ENCODE measurements at regions not wholly inside any gene's neighbourhood (a gene's known extent, or its start where the extent isn't known, plus 50 kb on each side); places are given as distances from the start of the nearest gene placed in this dataset.

GRCh38 chr5:136528481-136529030 lies 163.2 kb upstream of the TRPC7 start:
- ATAC-seq (no peak), DNase-seq (no peak)
- WGBS, 3 donors, result 75 to 88% (median 87%) methylated on average over 2 of the region's 2 CpGs
- Histone ChIP-seq H3K9me3 (no peaks in the 10 kb centered on the region), H3K36me3 (ENCODE audit: insufficient read depth in 1 of 2, low read depth in 1 of 2) (no peaks in the 10 kb centered on the region), H3K27ac (no peak overlapping the region), H3K4me1 (no peaks in the 10 kb centered on the region), H3K27me3 (ENCODE audit: insufficient read depth in 3 of 3, low read length in 2 of 3) (peaks cover 0 to 2% (median 0%) of the 10 kb centered on the region in 3 donors), H3K4me3 (no peak overlapping the region)
- TF ChIP-seq, protein P1, sequence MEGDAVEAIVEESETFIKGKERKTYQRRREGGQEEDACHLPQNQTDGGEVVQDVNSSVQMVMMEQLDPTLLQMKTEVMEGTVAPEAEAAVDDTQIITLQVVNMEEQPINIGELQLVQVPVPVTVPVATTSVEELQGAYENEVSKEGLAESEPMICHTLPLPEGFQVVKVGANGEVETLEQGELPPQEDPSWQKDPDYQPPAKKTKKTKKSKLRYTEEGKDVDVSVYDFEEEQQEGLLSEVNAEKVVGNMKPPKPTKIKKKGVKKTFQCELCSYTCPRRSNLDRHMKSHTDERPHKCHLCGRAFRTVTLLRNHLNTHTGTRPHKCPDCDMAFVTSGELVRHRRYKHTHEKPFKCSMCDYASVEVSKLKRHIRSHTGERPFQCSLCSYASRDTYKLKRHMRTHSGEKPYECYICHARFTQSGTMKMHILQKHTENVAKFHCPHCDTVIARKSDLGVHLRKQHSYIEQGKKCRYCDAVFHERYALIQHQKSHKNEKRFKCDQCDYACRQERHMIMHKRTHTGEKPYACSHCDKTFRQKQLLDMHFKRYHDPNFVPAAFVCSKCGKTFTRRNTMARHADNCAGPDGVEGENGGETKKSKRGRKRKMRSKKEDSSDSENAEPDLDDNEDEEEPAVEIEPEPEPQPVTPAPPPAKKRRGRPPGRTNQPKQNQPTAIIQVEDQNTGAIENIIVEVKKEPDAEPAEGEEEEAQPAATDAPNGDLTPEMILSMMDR (IDR thresholded peaks at IDR 0.05), result no peak
- intact Hi-C loops (cut with DNase I), result no loop called here

DNA sequence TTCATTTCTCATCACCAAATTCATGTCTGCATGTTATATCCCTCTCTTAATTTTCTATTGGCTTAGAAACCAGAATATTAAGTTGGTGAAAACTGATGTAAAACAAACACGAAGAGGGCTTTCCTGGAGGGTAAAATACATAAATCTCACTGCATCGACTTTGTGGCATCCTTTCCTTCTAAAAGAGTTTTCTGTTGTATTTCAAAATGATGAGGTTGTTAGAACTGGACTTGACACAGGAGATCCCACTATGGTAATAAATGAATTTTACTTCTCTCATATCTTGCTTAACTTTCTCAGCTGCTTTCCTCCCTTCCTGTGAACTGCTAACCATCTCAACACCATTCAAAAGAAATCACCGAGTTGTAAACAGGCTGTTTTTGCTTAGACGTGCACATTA lies 162.0 kb upstream of the TRPC7 start:
- Histone ChIP-seq H3K4me1 (no peaks in the 10 kb centered on the region), H3K27me3 (ENCODE audit: insufficient read depth in 3 of 3, low read length in 2 of 3) (peaks cover 0 to 2% (median 0%) of the 10 kb centered on the region in 3 donors), H3K4me3 (no peak overlapping the region), H3K27ac (no peak overlapping the region), H3K36me3 (ENCODE audit: insufficient read depth in 1 of 2, low read depth in 1 of 2) (no peaks in the 10 kb centered on the region), H3K9me3 (no peaks in the 10 kb centered on the region)
- TF ChIP-seq, protein P1 (IDR thresholded peaks at IDR 0.05), result no peak
- intact Hi-C loops (cut with DNase I), result no loop called here
- WGBS, 3 donors, result 66 to 75% (median 68%) methylated on average over 4 of the region's 4 CpGs
- DNase-seq (no peak), ATAC-seq (no peak)

- ATAC-seq (no peak), DNase-seq (no peak)
- peaks cover 0 to 2% (median 0%) of the 10 kb centered on the region in 3 donors for H3K27me3 ChIP-seq (ENCODE audit: insufficient read depth in 3 of 3, low read length in 2 of 3)
- no peaks in the 10 kb centered on the region for H3K4me1 ChIP-seq
- no peak overlapping the region for H3K27ac ChIP-seq
- WGBS, 3 donors, result 55 to 60% (median 57%) methylated on average over 5 of the region's 5 CpGs
- intact Hi-C loops (cut with DNase I), result no loop called here
- H3K9me3 ChIP-seq, result no peaks in the 10 kb centered on the region
- no peaks in the 10 kb centered on the region for H3K36me3 ChIP-seq (ENCODE audit: insufficient read depth in 1 of 2, low read depth in 1 of 2)
- TF ChIP-seq, protein P1 (IDR thresholded peaks at IDR 0.05), result no peak
- no peak overlapping the region for H3K4me3 ChIP-seq
Observed at GRCh38 chr5:136526791-136527190, 161.4 kb upstream of the TRPC7 start.

- WGBS, 3 donors, result 29 to 43% (median 33%) methylated on average over 4 of the region's 4 CpGs
- Histone ChIP-seq H3K9me3 (no peaks in the 10 kb centered on the region), H3K27me3 (ENCODE audit: insufficient read depth in 3 of 3, low read length in 2 of 3) (peaks cover 0 to 2% (median 0%) of the 10 kb centered on the region in 3 donors), H3K4me1 (no peaks in the 10 kb centered on the region), H3K4me3 (no peak overlapping the region), H3K27ac (no peak overlapping the region), H3K36me3 (ENCODE audit: insufficient read depth in 1 of 2, low read depth in 1 of 2) (no peaks in the 10 kb centered on the region)
- intact Hi-C loops (cut with DNase I), result no loop called here
- TF ChIP-seq, protein P1 (IDR thresholded peaks at IDR 0.05), result no peak
- no peak for DNase-seq
- no peak for ATAC-seq
Observed at GRCh38 chr5:136526021-136526420, 160.7 kb upstream of the TRPC7 start.

DNA sequence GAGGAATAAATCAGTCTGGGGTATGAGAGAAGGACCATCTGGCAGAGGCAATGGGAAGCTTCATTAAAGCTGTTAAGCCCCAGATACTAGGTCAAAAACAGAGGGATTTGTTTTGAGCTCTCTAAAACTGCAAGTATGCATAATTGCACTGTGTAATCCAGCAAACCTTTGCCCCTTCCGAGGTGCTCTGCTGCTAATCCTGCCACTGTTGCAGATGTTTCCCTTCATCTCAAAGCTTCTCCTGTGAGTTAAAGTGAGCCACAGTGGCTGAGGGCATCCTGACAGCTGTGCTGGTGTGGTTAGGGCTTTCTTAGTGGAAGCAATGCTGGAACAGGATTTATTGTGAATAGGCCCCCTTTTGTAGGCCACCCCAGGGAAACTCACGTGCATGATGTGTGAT lies 160.3 kb upstream of the TRPC7 start:
- intact Hi-C loops (cut with DNase I), result no loop called here
- WGBS, 3 donors, result 10 to 17% (median 17%) methylated on average over 2 of the region's 2 CpGs
- ATAC-seq, result no peak

More for the DNA sequence above, 160.3 kb upstream of the TRPC7 start:
- no peaks in the 10 kb centered on the region for H3K4me1 ChIP-seq
- peaks cover 0 to 2% (median 0%) of the 10 kb centered on the region in 3 donors for H3K27me3 ChIP-seq (ENCODE audit: insufficient read depth in 3 of 3, low read length in 2 of 3)
- TF ChIP-seq, protein P1 (IDR thresholded peaks at IDR 0.05), result no peak
- no peaks in the 10 kb centered on the region for H3K36me3 ChIP-seq (ENCODE audit: insufficient read depth in 1 of 2, low read depth in 1 of 2)
- no peak overlapping the region for H3K27ac ChIP-seq
- DNase-seq, result no peak
- no peak overlapping the region for H3K4me3 ChIP-seq
- no peaks in the 10 kb centered on the region for H3K9me3 ChIP-seq
